Stimulated activated effector memory CD8-positive, alpha-beta T cell treated with anti-CD3 and anti-CD28 coated beads, Interleukin-12 subunit alpha, Interleukin-12 subunit beta, amount 100 ng/mL, for 72 hours (primary cell): ENCODE measurements at regions not wholly inside any gene's neighbourhood (a gene's known extent, or its start where the extent isn't known, plus 50 kb on each side); places are given as distances from the start of the nearest gene placed in this dataset.

ENCODE experiments used
- ATAC-seq: fragments of 150-1000 bp; cut with Tn5 transposase; 2 replicates; pipeline ENCODE4 v1.10.0; 2021
- DNase-seq, 2 donors: peaks; one replicate each; pipeline ENCODE4 v3.0.0; 2021 to 2022; ENCODE audit warnings: low spot score in 2 of 2
- H3K27ac Mint-ChIP-seq: one replicate; pipeline ENCODE4 v1.8.0; 2022; ENCODE audit warnings: mild to moderate bottlenecking, mixed read lengths
- H3K36me3 Mint-ChIP-seq: one replicate; pipeline ENCODE4 v1.8.0; 2022; ENCODE audit warnings: mild to moderate bottlenecking, mixed read lengths
- H3K4me1 Mint-ChIP-seq: one replicate; pipeline ENCODE4 v1.8.0; 2022; ENCODE audit warnings: mixed read lengths
- H3K4me3 Mint-ChIP-seq: one replicate; pipeline ENCODE4 v1.8.0; 2022; ENCODE audit warnings: mild to moderate bottlenecking, mixed read lengths
- H3K9me3 Mint-ChIP-seq: one replicate; pipeline ENCODE4 v1.8.0; 2022; ENCODE audit warnings: mixed read lengths

- H3K4me3 Mint-ChIP-seq: no peak overlapping the region
- DNase-seq (no peak), ATAC-seq (no peak)
- H3K9me3 Mint-ChIP-seq: peaks cover 10% of the 10 kb centered on the region
- H3K36me3 Mint-ChIP-seq: no peaks in the 10 kb centered on the region
- no peak overlapping the region for H3K27ac Mint-ChIP-seq
- no peaks in the 10 kb centered on the region for H3K4me1 Mint-ChIP-seq
Measured at GRCh38 chr6:22975079-22975478, 405.7 kb downstream of the HDGFL1 start.

GRCh38 chr6:22980446-22980845, 411.1 kb downstream of the HDGFL1 start:
- Mint-ChIP-seq H3K27ac (no peak overlapping the region), H3K9me3 (peaks cover 23% of the 10 kb centered on the region), H3K36me3 (no peaks in the 10 kb centered on the region), H3K4me1 (no peaks in the 10 kb centered on the region), H3K4me3 (no peak overlapping the region)
- no peak for DNase-seq
- ATAC-seq: no peak

GRCh38 chr6:23002044-23002619, 432.8 kb downstream of the HDGFL1 start:
- H3K27ac Mint-ChIP-seq: no peak overlapping the region
- ATAC-seq (no peak), DNase-seq (no peak)
- H3K4me3 Mint-ChIP-seq: no peak overlapping the region
- peaks cover 21% of the 10 kb centered on the region for H3K9me3 Mint-ChIP-seq
- H3K4me1 Mint-ChIP-seq: no peaks in the 10 kb centered on the region
- H3K36me3 Mint-ChIP-seq: no peaks in the 10 kb centered on the region

GRCh38 chr6:23003671-23004467, 434.5 kb downstream of the HDGFL1 start:
- Mint-ChIP-seq H3K4me3 (no peak overlapping the region), H3K9me3 (peaks cover 18% of the 10 kb centered on the region), H3K36me3 (no peaks in the 10 kb centered on the region), H3K4me1 (no peaks in the 10 kb centered on the region), H3K27ac (no peak overlapping the region)
- ATAC-seq (no peak), DNase-seq (no peak)

- H3K27ac Mint-ChIP-seq: no peak overlapping the region
- H3K9me3 Mint-ChIP-seq: peaks cover 9% of the 10 kb centered on the region
- no peak overlapping the region for H3K4me3 Mint-ChIP-seq
- DNase-seq: no peak
- ATAC-seq: no peak
- no peaks in the 10 kb centered on the region for H3K4me1 Mint-ChIP-seq
- no peaks in the 10 kb centered on the region for H3K36me3 Mint-ChIP-seq
Measured at GRCh38 chr6:23006656-23007055, 437.3 kb downstream of the HDGFL1 start.

GRCh38 chr6:23011615-23012014, 442.2 kb downstream of the HDGFL1 start:
- ATAC-seq (no peak), DNase-seq (no peak)
- H3K27ac Mint-ChIP-seq: no peak overlapping the region
- H3K9me3 Mint-ChIP-seq: peaks cover 3% of the 10 kb centered on the region
- H3K36me3 Mint-ChIP-seq: no peaks in the 10 kb centered on the region
- no peaks in the 10 kb centered on the region for H3K4me1 Mint-ChIP-seq
- H3K4me3 Mint-ChIP-seq: no peak overlapping the region

GRCh38 chr6:23013776-23014175, 444.4 kb downstream of the HDGFL1 start:
- H3K27ac Mint-ChIP-seq: no peak overlapping the region
- no peaks in the 10 kb centered on the region for H3K4me1 Mint-ChIP-seq
- DNase-seq (no peak), ATAC-seq (no peak)
- no peak overlapping the region for H3K4me3 Mint-ChIP-seq
- peaks cover 10% of the 10 kb centered on the region for H3K9me3 Mint-ChIP-seq
- H3K36me3 Mint-ChIP-seq: no peaks in the 10 kb centered on the region

- Mint-ChIP-seq H3K9me3 (peaks cover 10% of the 10 kb centered on the region), H3K27ac (no peak overlapping the region), H3K4me1 (no peaks in the 10 kb centered on the region), H3K36me3 (no peaks in the 10 kb centered on the region), H3K4me3 (no peak overlapping the region)
- ATAC-seq (no peak), DNase-seq (no peak)
Measured at GRCh38 chr6:23016696-23017095, 447.3 kb downstream of the HDGFL1 start.

- Mint-ChIP-seq H3K27ac (no peak overlapping the region), H3K9me3 (peaks cover 15% of the 10 kb centered on the region), H3K4me3 (no peak overlapping the region), H3K36me3 (no peaks in the 10 kb centered on the region), H3K4me1 (no peaks in the 10 kb centered on the region)
- ATAC-seq (no peak), DNase-seq (no peak)
Measured at GRCh38 chr6:23021487-23021886, 452.1 kb downstream of the HDGFL1 start.

GRCh38 chr6:23027281-23027680, 457.9 kb downstream of the HDGFL1 start:
- Mint-ChIP-seq H3K36me3 (no peaks in the 10 kb centered on the region), H3K9me3 (peaks cover 11% of the 10 kb centered on the region), H3K27ac (no peak overlapping the region), H3K4me1 (no peaks in the 10 kb centered on the region), H3K4me3 (no peak overlapping the region)
- ATAC-seq (no peak), DNase-seq (no peak)

GRCh38 chr6:23031986-23032385, 462.6 kb downstream of the HDGFL1 start:
- Mint-ChIP-seq H3K27ac (no peak overlapping the region), H3K36me3 (no peaks in the 10 kb centered on the region), H3K4me3 (no peak overlapping the region), H3K9me3 (peaks cover under 1% of the 10 kb centered on the region), H3K4me1 (no peaks in the 10 kb centered on the region)
- ATAC-seq (no peak), DNase-seq (no peak)

- Mint-ChIP-seq H3K4me1 (no peaks in the 10 kb centered on the region), H3K9me3 (no peaks in the 10 kb centered on the region)
- no peak for ATAC-seq
Measured at GRCh38 chr6:23034926-23035325, 465.6 kb downstream of the HDGFL1 start.

GRCh38 chr6:23036406-23036983, 467.1 kb downstream of the HDGFL1 start:
- no peaks in the 10 kb centered on the region for H3K36me3 Mint-ChIP-seq
- no peak for DNase-seq
- H3K9me3 Mint-ChIP-seq: no peaks in the 10 kb centered on the region
- H3K27ac Mint-ChIP-seq: no peak overlapping the region
- H3K4me1 Mint-ChIP-seq: no peaks in the 10 kb centered on the region
- H3K4me3 Mint-ChIP-seq: no peak overlapping the region
- ATAC-seq: no peak

More at GRCh38 chr6:23034926-23035325, 465.6 kb downstream of the HDGFL1 start:
- no peak for DNase-seq
- no peak overlapping the region for H3K4me3 Mint-ChIP-seq
- H3K27ac Mint-ChIP-seq: no peak overlapping the region
- no peaks in the 10 kb centered on the region for H3K36me3 Mint-ChIP-seq

GRCh38 chr6:23040899-23041298, 471.5 kb downstream of the HDGFL1 start:
- no peak for ATAC-seq
- peaks cover 7% of the 10 kb centered on the region for H3K9me3 Mint-ChIP-seq
- no peaks in the 10 kb centered on the region for H3K4me1 Mint-ChIP-seq
- H3K27ac Mint-ChIP-seq: no peak overlapping the region
- DNase-seq: no peak
- H3K4me3 Mint-ChIP-seq: no peak overlapping the region
- no peaks in the 10 kb centered on the region for H3K36me3 Mint-ChIP-seq

- ATAC-seq (no peak), DNase-seq (no peak)
- H3K36me3 Mint-ChIP-seq: no peaks in the 10 kb centered on the region
- H3K27ac Mint-ChIP-seq: no peak overlapping the region
- peaks cover 16% of the 10 kb centered on the region for H3K9me3 Mint-ChIP-seq
- H3K4me3 Mint-ChIP-seq: no peak overlapping the region
- no peaks in the 10 kb centered on the region for H3K4me1 Mint-ChIP-seq
Measured at GRCh38 chr6:23045280-23045679, 475.9 kb downstream of the HDGFL1 start.

GRCh38 chr6:23055523-23055922, 486.2 kb downstream of the HDGFL1 start:
- H3K36me3 Mint-ChIP-seq: no peaks in the 10 kb centered on the region
- ATAC-seq (no peak), DNase-seq (no peak)
- peaks cover 10% of the 10 kb centered on the region for H3K9me3 Mint-ChIP-seq
- H3K4me3 Mint-ChIP-seq: no peak overlapping the region
- H3K4me1 Mint-ChIP-seq: no peaks in the 10 kb centered on the region
- H3K27ac Mint-ChIP-seq: no peak overlapping the region
